Peyer's patch (tissue), 4 donors: ENCODE measurements at regions not wholly inside any gene's neighbourhood (a gene's known extent, or its start where the extent isn't known, plus 50 kb on each side); places are given as distances from the start of the nearest gene placed in this dataset.

Experiments used
- CTCF ChIP-seq, 6 experiments: fragments of 450-650 bp in 4 of 6; fragments of 200-600 bp in 2 of 6; sonication (generic) in 1 of 6; IDR thresholded peaks; one replicate each; pipeline ENCODE4 v1.5.1; 2017 to 2019; ENCODE audit warnings: antibody characterized with exemption in 6 of 6, mild to moderate bottlenecking in 3 of 6, moderate library complexity in 1 of 6
- POLR2A ChIP-seq, 2 donors: fragments of 450-650 bp; IDR thresholded peaks; one replicate each; pipeline ENCODE4 v1.5.1; 2017; ENCODE audit warnings: antibody characterized with exemption in 2 of 2, mild to moderate bottlenecking in 2 of 2, moderate library complexity in 2 of 2

GRCh38 chr2:205902900-205903237 lies 183.1 kb downstream of the INO80D start:
- TF ChIP-seq CTCF (IDR thresholded peaks at IDR 0.05) (no peak), POLR2A (IDR thresholded peaks at IDR 0.05) (no peak)
